Retinal pigment epithelial cell (primary cell): ENCODE measurements at regions not wholly inside any gene's neighbourhood (a gene's known extent, or its start where the extent isn't known, plus 50 kb on each side); places are given as distances from the start of the nearest gene placed in this dataset.
A peak's percentile ranks its signal among the peaks of the same experiment; 100 is the strongest.
"Not testable (repeated sequence)": the region's sequence is repeated elsewhere in the genome, so short reads cannot be mapped to it uniquely, and the experiment has no call there.

Source experiments
- DNase-seq: peaks from one replicate; pipeline ENCODE4 v3.0.0-alpha.2; 2010; ENCODE audit warnings: low read depth
- H3K4me3 ChIP-seq: 2 replicates; pipeline ENCODE4 v1.5.1; 2011; ENCODE audit warnings: mild to moderate bottlenecking, low read length, control low read depth, moderate library complexity
- TF ChIP-seq, protein P1 (sequence below): conservative IDR thresholded peaks from 2 replicates; pipeline ENCODE4 v1.5.1; 2011; ENCODE audit warnings: low read depth, low read length, control low read depth, inconsistent platforms

DNA sequence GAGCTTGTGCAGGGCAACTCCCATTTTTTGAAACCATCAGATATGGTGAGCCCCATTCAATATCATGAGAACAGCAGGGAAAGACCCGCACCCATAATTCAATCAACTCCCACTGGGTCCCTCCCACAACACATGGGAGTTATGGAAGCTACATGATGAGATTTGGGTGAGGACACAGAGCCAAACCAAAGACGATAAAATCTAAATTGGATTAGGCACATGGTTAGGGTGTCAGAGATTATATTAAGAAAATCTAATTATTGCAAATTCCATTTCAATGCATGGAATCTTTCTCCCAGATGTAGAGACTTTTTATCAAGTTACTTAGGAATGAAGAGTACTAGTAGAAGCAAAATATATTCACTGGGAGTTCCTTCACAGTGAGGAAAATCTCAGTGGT, 324.9 kb downstream of the JRKL start:
- H3K4me3 ChIP-seq: no peak overlapping the region
- DNase-seq: no peak
- TF ChIP-seq, protein P1, sequence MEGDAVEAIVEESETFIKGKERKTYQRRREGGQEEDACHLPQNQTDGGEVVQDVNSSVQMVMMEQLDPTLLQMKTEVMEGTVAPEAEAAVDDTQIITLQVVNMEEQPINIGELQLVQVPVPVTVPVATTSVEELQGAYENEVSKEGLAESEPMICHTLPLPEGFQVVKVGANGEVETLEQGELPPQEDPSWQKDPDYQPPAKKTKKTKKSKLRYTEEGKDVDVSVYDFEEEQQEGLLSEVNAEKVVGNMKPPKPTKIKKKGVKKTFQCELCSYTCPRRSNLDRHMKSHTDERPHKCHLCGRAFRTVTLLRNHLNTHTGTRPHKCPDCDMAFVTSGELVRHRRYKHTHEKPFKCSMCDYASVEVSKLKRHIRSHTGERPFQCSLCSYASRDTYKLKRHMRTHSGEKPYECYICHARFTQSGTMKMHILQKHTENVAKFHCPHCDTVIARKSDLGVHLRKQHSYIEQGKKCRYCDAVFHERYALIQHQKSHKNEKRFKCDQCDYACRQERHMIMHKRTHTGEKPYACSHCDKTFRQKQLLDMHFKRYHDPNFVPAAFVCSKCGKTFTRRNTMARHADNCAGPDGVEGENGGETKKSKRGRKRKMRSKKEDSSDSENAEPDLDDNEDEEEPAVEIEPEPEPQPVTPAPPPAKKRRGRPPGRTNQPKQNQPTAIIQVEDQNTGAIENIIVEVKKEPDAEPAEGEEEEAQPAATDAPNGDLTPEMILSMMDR: no peak

DNA sequence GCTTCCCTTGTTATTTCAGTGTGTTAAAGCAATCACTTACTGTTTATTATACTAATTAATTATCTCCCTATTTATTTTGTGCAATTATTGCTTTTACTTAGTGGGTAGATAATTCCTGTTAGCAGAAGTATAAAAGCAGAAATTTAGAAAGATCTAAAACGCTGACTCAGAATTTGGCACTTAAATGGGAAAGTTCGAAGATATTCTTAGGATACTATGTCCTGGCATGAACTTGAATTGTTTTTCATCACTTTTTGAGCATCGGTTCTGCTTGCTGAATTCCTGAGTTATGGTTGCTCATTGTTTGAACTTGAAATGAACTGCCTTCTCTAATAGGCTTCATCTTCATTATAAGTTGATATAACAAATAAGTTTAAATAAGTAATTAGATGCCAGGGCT, 325.4 kb downstream of the JRKL start:
- no peak for DNase-seq
- TF ChIP-seq, protein P1: no peak
- no peak overlapping the region for H3K4me3 ChIP-seq

DNA sequence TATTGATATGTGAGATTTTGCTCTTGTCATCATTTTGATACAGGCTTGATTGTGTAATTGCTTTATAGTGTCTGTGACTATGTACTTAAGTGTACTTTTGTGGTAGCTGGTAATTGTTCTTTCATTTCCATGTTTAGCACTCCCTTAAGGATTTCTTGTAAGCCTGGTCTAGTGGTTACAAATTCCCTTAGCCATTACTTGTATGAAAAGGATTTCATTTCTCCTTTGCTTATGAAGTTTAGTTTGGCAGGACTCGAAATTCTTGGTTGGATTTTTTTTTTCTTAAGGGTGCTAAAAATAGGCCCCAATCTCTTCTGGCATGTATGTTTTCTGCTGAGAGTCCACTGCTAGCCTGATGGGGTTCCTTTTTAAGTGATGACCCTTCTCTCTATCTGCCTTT, 346.8 kb downstream of the JRKL start:
- TF ChIP-seq, protein P1: no peak
- DNase-seq: peak; percentile 66
- H3K4me3 ChIP-seq: no peak overlapping the region

DNA sequence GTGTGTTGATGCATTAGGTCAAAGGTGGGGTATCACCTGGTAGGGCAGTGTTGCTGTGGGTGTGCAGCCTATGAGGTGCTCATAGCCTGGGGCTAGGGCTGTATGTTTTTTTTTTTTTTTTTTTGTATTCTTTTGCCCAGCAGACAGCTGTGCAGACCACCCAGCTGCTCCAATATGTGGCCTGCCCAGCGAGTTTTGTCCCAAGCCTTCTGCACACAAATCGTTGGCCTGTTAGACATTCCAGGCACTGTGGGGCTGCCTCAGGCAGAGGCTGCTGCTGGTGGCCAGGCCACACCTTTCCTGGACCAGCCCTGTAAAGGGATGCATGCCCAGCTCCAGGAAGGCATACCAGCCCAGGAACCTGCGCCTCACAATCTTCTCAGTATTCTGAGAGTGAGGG, 348.5 kb downstream of the JRKL start:
- TF ChIP-seq, protein P1: no peak
- no peak overlapping the region for H3K4me3 ChIP-seq
- DNase-seq: no peak

DNA sequence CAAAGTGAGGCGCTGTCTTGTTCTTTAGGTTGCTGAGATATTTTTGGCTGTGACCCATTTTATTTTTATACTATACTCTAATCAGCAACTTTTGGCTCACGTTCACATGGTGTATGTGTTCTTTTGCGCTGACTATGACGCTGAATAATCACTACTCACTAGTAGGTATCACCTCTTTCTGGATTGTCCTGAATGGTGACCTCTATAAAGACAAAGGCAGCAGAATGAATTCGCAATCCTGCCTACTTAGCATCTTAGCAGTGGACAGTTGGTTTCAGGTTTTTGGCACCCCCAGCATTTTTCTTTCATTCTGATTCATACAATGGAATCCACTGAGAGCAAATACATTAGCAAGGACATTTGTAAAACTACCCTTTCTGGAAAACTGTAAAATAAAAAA, 351.3 kb downstream of the JRKL start:
- no peak for DNase-seq
- no peak overlapping the region for H3K4me3 ChIP-seq
- TF ChIP-seq, protein P1: no peak

DNA sequence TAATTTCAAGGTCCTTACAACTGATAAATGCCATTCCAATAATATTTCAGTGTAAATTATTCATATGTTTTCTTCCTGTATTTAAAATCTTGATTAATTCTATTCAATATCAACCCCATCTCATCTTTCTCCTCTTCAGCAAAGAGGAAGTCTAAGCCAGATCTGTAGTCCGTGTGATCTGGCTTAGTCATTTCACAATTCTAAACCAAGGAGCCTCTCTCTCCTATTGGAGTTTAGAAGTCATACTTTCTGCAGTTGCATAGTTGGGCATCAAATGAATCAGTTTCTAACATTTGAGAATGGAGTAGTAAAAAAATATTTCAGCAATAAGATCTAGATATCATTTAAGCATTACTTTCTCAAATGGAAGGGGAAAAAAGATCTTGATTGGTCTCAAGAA, 354.9 kb downstream of the JRKL start:
- DNase-seq: no peak
- TF ChIP-seq, protein P1: no peak
- H3K4me3 ChIP-seq: no peak overlapping the region

DNA sequence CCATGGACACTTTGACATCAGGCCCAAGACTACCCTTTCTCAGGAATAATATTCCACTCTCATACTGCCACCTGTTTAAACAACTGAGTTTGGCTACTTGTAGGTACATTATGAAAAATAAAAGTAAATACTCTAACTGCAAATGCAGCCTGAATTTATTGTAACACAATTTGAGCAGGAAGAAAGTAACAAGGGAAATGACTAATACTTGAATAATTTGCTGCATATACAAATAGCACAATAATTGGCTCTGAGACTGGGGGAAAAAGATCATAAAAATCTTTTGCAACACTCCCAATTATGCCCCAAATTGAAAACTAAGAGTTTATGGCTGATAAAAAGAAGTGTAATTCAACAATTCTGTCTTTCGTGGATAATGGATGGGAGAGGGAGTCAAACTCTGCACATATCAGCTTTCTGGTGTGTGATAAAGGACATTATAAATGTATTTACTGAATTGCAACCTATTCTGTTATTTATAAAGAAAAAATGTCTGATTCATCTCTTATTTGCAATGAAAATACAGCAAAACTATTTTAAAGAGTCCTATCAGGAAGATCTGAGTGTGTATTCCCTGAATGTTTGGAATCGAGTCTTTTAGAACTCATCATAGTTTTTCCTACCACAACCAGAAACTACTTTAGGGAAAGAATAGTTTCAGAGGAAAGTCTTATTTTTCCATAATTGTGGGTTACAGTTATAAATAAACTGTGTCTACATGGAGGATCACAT, 359.0 kb downstream of the JRKL start:
- no peak overlapping the region for H3K4me3 ChIP-seq
- no peak for DNase-seq
- TF ChIP-seq, protein P1: no peak

DNA sequence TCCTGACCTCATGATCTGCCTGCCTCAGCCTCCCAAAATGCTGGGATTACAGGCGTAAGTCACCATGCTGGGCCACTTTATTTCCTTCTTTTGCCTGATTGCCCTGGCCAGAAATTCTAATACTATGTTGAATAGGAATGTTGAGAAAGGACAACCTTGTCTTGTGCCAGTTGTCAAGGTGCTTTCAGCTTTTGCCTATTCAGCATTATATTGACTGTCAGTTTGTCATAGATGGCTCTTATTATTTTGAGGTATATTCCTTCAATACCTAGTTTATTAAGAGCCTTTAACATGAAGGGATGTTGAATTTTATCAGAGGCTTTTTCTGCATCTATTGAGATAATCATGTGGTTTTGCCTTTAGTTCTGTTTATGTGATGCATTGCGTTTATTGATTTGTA, 362.0 kb downstream of the JRKL start:
- H3K4me3 ChIP-seq, DNase-seq: not testable (repeated sequence)
